Stimulated activated CD4-positive, alpha-beta T cell treated with anti-CD3 and anti-CD28 coated beads, TNF-alpha, amount 100 ng/mL, for 1 hour (primary cell): ENCODE measurements at regions not wholly inside any gene's neighbourhood (a gene's known extent, or its start where the extent isn't known, plus 50 kb on each side); places are given as distances from the start of the nearest gene placed in this dataset.
"Not testable (repeated sequence)": the region's sequence is repeated elsewhere in the genome, so short reads cannot be mapped to it uniquely, and the experiment has no call there.

ENCODE experiments used
- DNase-seq, 3 donors: peaks; one replicate each; pipeline ENCODE4 v3.0.0-alpha.2; 2020; ENCODE audit warnings: low read depth in 3 of 3, low spot score in 1 of 3

DNA sequence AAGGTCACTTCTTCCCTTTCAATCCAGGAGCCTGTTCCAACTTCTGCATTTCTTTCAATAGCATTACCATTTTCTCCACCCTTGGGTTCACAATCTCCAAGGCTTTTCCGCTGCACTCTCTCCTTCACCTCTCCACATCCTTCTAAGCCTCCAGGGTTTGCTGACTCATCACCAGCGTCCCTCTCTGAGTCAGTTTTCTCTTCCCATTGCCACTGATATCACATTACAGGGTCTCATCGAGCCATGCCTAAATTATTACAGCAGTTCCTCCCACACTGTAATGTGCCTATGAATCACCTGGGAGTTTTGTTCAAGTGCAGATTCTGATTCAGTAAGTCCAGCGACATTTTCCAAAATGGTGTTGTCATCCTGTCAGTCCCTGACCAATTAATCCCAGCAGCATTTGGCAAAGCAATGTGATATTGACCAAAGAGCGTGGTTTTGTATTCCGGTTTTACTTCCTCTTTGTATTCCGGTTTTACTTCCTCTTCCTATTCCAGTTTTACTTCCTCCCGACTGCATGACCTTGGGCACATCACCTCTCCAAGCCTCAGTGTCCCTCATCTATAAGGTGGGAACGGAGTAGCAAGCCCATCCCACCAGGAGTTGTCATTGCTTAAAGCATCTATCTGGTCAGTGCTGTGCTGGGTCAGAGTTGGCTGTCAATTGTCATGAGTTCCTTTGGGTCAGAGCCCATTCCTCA, 208.3 kb upstream of the NBPF12 start:
- not testable (repeated sequence) for DNase-seq

DNA sequence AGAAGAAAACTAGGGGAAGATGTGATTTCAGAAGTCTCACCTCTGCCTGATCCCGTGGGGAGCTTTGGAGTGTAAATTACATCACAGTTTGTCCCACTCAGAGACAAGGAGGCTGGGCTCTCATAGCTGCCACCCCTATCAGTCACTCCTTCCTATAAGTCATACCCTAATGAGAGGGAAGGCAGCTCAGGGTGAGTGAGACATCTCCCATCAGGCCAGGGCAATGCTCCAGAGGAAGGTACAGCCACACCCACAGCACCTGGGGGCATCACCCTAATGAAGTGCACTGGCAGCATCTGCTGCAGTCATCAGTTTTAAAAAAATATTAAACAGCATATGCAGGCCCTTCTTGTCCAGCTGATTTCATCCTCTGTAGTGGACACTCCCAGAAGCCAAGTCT, 223.1 kb upstream of the NBPF12 start:
- DNase-seq = not testable (repeated sequence)

DNA sequence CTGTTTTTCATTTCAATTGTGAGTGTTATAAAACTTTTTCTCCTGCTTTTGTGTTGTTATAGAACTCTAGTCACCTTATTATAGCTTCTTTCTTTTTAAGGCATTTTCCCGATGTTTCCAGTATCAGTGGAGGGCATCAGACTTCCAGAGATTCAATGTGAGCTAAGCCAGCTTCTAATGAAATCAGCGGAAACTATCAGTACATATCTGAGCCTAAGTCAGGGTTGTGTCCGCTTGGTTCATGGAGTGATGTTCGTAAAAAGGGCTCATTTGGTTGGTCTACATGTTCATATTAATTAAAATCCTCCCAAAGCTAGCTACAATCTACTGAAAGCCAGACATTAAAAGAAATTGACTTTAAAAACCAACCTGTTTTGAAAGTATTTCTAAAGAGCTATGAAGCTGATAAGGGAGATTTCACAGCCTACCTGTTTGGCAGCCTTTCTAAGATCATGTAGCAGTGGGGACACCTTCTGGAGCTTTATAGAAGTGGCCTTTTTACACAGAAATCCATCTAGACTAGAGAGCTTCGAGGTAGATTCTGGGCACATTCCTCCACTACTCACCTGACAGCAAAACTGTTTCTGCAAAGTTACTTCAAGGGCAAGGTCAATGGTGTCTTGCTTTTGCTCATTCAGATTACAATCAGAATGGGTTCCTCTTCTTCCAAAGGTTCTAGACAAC, 227.1 kb upstream of the NBPF12 start:
- not testable (repeated sequence) for DNase-seq

- DNase-seq = not testable (repeated sequence)
Observed at GRCh38 chr1:146709302-146709701, 228.8 kb upstream of the NBPF12 start.

- not testable (repeated sequence) for DNase-seq
Observed at GRCh38 chr1:146704162-146704724, 233.9 kb upstream of the NBPF12 start.

DNA sequence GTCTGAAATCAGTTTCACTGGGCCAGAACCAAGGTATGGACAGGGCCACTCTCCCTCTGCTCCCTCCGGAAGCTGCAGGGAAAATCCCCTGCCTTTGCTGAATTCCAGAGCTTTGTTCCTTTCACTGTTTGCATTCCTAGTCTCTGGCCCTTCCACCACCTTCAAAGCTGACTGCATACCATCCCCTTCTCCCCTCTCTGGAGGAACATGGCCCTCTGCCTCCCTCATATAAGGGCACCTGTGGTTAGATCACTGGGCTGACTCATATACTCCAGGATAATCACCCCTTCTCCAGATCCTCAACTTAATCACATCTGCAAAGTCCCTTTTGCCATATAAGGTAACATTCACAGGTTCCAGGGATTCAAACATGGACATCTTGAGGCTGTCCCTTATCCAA, 236.8 kb upstream of the NBPF12 start:
- DNase-seq = not testable (repeated sequence)

DNA sequence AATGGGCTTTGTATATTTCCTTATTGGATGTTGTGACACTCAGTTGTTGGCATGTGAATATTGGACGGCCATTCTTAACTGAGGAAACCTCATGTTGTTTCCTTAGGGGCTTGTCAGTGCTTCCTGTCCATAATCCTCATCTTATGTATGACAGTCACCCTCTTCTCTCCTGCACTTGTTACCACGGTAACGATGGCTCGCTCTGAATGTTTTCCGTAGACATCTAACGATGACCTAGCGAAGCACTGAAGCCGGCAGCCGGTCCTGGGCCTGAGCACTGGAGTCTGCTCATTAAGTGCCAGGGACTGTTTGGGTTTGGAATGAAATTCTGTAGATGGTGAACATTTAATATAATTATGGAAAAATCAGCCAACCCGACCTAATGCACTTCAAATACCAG, 242.7 kb upstream of the NBPF12 start:
- not testable (repeated sequence) for DNase-seq

GRCh38 chr1:146691798-146692197, 246.3 kb upstream of the NBPF12 start:
- DNase-seq = not testable (repeated sequence)

- not testable (repeated sequence) for DNase-seq
Observed at GRCh38 chr1:146688893-146689292, 249.2 kb upstream of the NBPF12 start.

DNA sequence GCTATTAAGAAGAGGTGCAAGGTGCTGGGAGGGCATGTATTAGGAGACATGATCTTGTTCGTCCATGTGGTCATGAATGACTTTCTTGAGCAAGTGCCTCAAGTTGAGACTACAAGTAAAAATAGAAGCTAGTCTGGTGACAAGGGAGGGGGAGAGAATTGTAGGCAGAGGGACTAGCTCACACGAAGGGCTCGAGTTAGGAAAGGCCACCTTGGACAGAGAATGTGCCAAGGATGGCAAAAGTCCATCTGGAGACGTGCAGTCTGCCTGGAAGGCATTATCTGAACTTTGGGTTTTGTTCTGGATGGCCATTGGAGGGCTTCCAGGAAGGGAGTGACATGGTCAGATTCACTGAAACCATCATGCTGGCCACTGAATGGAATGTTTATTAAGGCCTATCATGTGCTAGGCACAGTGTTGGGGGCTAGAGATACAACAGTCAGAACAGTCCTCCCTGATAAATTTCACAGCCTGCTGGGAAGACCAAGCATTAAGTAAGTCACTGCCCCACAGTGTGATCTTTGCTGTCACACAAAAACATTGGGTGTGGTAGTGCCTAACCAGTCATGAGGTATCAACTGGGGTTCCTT, 251.3 kb upstream of the NBPF12 start:
- DNase-seq = not testable (repeated sequence)

GRCh38 chr1:146683126-146683429, 255.0 kb upstream of the NBPF12 start:
- not testable (repeated sequence) for DNase-seq

DNA sequence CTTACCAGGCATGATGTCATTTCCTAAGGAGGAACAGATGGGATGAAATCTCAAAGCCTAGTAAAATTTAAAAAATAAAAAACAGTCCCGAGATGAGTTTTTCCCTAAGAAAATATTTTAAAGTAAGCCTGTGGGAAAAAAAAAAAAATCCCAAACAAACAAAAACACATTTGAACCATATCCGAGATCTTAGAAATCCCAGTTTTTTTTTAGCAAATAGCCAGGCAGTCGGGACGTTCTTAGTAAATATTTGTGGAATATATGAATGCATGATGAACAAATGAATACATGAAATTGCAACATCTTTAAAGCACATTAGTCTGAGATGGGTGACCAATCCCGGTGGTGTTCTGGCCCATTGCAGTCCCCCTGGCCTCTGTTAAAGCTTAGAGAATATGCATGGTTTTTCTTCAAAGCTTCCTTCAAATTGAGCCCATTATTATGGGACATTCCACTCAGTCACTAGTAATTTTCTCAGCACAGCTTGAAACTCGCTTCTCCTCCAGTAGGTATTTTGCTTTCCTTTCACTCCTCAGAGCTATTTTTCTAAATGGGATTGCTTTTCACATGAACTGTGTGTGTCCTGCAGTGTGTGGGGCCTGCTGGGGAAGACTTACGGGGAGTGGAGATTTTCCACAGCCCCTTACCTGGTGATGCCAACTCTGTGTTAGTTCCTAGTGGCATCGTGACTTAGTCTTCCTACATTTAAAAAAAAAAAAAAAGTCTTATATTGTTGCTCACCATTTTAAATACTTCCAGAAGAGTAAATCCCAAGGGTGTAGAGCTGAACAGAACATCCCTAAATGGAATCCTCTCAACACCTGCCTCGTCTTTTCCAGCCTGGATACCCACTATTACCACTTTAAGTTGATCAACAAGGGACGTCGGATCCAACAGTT, 255.6 kb upstream of the NBPF12 start:
- not testable (repeated sequence) for DNase-seq

DNA sequence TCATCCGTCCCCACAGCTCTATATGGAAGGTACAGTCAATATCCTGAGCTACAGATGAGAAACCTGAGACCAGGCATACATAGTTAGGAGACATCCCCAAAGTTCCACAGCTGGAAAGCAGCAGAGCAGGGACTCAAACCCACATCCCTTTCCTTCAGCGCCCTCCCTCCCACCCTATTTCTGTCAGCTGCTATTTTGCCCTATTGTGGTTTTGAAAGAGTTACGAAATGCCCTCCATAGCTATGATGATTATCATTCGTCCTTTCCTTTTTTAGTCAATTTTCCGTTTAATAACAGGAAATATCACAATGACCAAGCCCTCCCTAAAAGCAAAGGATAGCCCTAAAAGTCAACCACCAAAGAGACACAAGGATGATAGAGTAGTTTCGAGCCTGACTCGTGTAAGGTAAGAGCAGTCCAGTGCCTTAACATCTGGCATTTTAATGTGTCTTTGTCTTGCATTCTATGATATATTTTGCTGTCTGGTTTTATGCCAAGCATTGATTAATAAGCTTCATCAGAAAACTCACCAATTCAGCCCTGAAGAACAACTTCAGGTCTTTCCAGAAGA, 264.3 kb upstream of the NBPF12 start:
- DNase-seq = not testable (repeated sequence)

- not testable (repeated sequence) for DNase-seq
Observed at GRCh38 chr1:146672608-146673007, 265.5 kb upstream of the NBPF12 start.

DNA sequence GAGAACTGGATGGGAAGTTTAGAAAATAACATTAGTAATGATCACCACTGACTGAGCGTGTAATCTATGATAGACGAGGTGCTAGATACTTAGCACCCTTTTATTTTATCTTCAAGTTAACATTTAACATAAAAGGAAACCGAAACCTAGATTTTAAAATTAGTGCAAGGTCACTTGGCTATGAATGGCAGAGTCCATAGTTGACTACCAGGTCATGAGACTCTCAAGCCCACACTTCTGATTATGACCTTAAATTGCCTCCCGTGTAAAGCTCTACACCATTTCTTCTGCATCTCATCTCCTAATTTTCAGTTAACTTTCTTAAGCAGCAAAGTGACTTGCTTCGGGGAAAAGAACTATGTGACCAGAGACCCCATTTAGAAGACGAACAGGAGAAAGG, 266.5 kb upstream of the NBPF12 start:
- DNase-seq = not testable (repeated sequence)

- DNase-seq = not testable (repeated sequence)
Observed at GRCh38 chr1:146670832-146671566, 267.1 kb upstream of the NBPF12 start.

DNA sequence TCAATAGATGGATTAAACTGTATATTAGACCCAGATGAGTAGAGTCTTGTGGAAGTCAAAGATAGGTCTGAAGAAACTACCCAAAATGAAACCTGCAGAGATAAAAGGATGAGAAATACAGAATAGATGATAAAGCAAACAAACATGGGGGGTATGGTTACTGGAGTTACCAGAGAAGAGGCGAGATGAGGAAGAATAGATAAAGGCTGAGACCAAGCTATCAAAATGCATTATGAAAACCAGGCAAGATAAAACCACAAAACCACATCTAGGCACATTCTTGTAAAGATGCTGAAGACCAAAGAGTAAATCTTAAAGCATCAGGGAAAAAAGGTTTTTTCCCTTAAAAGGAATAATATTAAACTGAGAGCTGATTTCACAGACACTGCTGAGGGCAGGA, 271.8 kb upstream of the NBPF12 start:
- not testable (repeated sequence) for DNase-seq

GRCh38 chr1:146660242-146660641, 277.9 kb upstream of the NBPF12 start:
- not testable (repeated sequence) for DNase-seq

DNA sequence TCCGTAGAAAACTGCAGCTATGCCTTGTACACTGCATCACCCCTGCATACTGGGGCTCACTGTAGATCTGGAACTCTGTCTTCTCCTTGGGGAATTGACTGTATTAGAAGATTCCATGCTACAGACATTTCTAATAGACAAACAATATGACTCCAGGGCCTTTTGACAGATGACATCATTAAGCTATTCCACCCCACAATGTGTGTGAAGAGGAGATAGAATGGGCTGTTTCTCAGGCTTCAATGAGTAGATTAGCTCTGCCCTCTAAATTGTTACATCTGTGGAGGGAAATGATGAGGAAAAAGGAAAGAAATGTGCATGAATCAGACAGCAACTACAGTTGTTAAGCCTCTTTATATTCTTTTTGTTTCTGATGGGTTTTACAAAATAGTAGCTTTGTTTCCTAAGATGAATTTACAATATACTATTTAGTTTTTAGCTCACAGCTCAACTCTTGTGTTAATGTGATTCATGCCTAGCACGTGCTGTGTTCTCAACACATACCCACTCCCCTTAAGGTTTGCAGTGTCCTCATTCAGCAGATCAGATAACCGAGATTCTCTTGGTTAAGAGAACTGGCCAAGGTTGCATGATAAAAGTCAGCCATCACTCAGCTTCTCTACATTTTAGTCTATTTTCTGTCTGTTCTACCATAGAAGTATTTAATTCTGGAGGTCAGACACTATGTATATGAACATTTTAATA, 281.6 kb upstream of the NBPF12 start:
- DNase-seq = not testable (repeated sequence)
